Activated naive CD4-positive, alpha-beta T cell treated with anti-CD3 and anti-CD28 coated beads for 36 hours (primary cell): ENCODE measurements at regions not wholly inside any gene's neighbourhood (a gene's known extent, or its start where the extent isn't known, plus 50 kb on each side); places are given as distances from the start of the nearest gene placed in this dataset.
"Not testable (repeated sequence)": the region's sequence is repeated elsewhere in the genome, so short reads cannot be mapped to it uniquely, and the experiment has no call there.

Experiments
- CTCF ChIA-PET: fragments of 350-600 bp; sonication (Branson Sonifier 250); formaldehyde crosslinking; loops from one replicate; lab custom pipeline; 2021; ENCODE audit warnings: antibody characterized with exemption; lab: Charles Lee
- DNase-seq: peaks from one replicate; pipeline ENCODE4 v3.0.0-alpha.2; 2020
- H3K27ac Mint-ChIP-seq: one replicate; pipeline ENCODE4 v1.8.0; 2021; ENCODE audit warnings: mild to moderate bottlenecking, mixed read lengths
- H3K27me3 Mint-ChIP-seq: one replicate; pipeline ENCODE4 v1.8.0; 2021; ENCODE audit warnings: low read depth, mixed read lengths
- H3K36me3 Mint-ChIP-seq: one replicate; pipeline ENCODE4 v1.8.0; 2021; ENCODE audit warnings: low read depth, mixed read lengths
- H3K4me1 Mint-ChIP-seq: one replicate; pipeline ENCODE4 v1.8.0; 2021; ENCODE audit warnings: low read depth, mixed read lengths
- H3K4me3 Mint-ChIP-seq: one replicate; pipeline ENCODE4 v1.8.0; 2021; ENCODE audit warnings: mild to moderate bottlenecking, moderate library complexity, mixed read lengths
- H3K9me3 Mint-ChIP-seq: one replicate; pipeline ENCODE4 v1.8.0; 2021; ENCODE audit warnings: mixed read lengths
- intact Hi-C: fragments of 100-400 bp; cut with micrococcal nuclease; formaldehyde crosslinking; loops from one replicate; pipeline ENCODE4 v1.15.1; 2023

- CTCF ChIA-PET, H3K4me1 Mint-ChIP-seq, H3K27ac Mint-ChIP-seq, DNase-seq, intact Hi-C loops, H3K4me3 Mint-ChIP-seq, H3K27me3 Mint-ChIP-seq: not testable (repeated sequence)
- Mint-ChIP-seq H3K36me3 (peaks cover 65% of the 10 kb centered on the region), H3K9me3 (peaks cover 73% of the 10 kb centered on the region)
Observed at GRCh38 chr9:40916399-40916783, 212.1 kb downstream of the FOXD4L6 start.

GRCh38 chr9:40915660-40916398 lies 212.7 kb downstream of the FOXD4L6 start:
- peaks cover 65% of the 10 kb centered on the region for H3K36me3 Mint-ChIP-seq

GRCh38 chr9:40914772-40915659 lies 213.5 kb downstream of the FOXD4L6 start:
- H3K27me3 Mint-ChIP-seq: peaks cover 7% of the 10 kb centered on the region
- DNase-seq: no peak
- peaks cover 76% of the 10 kb centered on the region for H3K9me3 Mint-ChIP-seq
- intact Hi-C loops: no loop called here
- no peaks in the 10 kb centered on the region for H3K4me1 Mint-ChIP-seq
- CTCF ChIA-PET: no interaction called here
- H3K36me3 Mint-ChIP-seq: peaks cover 63% of the 10 kb centered on the region
- no peak overlapping the region for H3K4me3 Mint-ChIP-seq
- H3K27ac Mint-ChIP-seq: no peak overlapping the region

More at GRCh38 chr9:40915660-40916398, 212.7 kb downstream of the FOXD4L6 start:
- H3K4me1 Mint-ChIP-seq, CTCF ChIA-PET, intact Hi-C loops, H3K27me3 Mint-ChIP-seq, DNase-seq, H3K27ac Mint-ChIP-seq, H3K4me3 Mint-ChIP-seq: not testable (repeated sequence)
- peaks cover 78% of the 10 kb centered on the region for H3K9me3 Mint-ChIP-seq

DNA sequence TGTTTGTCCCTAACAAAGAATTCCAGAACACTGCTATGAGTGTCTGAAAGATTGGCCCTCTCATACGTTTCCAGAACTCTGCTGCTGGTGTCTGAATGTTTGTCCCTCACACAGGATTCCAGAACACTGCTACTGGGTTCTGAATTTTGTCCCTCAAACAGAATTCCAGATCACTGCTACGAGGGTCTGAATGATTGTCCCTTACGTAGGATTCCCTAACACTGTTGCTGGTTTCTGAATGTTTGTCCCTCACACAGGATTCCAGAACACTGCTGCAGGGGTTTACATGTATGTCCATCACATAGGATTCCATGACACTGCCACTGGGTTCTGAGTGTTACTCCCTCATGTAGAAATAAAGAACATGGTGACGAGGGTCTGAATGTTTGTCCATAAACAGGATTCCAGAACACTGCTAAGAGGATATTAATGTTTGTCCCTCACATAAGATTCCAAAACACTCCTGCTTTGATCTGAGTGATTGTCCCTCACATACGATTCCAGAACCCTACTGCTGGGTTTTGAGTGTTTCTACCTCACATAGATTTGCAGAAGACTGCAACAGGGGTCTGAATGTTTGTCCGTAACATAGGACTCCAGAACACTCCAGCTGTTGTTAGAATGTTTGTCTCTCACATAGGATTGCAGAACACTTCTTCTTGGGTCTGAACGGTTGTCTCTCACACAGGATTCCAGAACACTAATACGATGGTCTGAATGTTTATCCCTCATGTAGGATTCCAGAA lies 214.4 kb downstream of the FOXD4L6 start:
- intact Hi-C loops: no loop called here
- Mint-ChIP-seq H3K9me3 (peaks cover 73% of the 10 kb centered on the region), H3K27ac (no peak overlapping the region), H3K27me3 (peaks cover 7% of the 10 kb centered on the region), H3K36me3 (peaks cover 59% of the 10 kb centered on the region), H3K4me1 (no peaks in the 10 kb centered on the region), H3K4me3 (no peak overlapping the region)
- CTCF ChIA-PET: no interaction called here
- DNase-seq: no peak

DNA sequence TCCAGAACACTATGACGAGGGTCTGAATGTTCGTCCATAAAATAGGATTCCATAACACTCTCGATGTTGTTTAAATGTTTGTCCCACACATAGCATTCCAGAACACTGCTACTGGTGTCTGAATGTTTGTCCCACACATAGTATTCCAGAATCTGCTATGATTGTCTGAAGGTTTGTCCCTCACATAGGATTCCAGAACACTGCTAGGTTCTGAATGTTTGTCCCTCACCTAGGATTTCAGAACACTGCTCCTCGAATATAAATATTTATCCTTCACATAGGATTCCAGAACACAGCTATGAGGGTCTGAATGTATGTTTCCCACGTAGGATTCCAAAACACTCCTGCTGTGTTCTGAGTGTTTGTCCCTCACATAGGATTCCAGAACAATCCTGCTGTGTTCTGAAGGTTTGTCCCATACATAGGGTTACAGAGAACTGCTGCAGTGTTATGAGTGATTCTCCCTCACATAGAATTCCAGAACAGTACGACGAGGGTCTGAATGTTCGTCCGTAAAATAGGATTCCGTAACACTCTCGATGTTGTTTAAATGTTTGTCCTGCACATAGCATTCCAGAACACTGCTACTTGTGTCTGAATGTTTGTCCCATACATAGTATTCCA lies 215.3 kb downstream of the FOXD4L6 start:
- CTCF ChIA-PET: no interaction called here
- Mint-ChIP-seq H3K27me3 (peaks cover 7% of the 10 kb centered on the region), H3K4me3 (no peak overlapping the region), H3K27ac (no peak overlapping the region), H3K36me3 (peaks cover 53% of the 10 kb centered on the region), H3K9me3 (peaks cover 73% of the 10 kb centered on the region), H3K4me1 (no peaks in the 10 kb centered on the region)
- intact Hi-C loops: no loop called here
- DNase-seq: no peak

- DNase-seq, H3K4me1 Mint-ChIP-seq, H3K27me3 Mint-ChIP-seq, H3K4me3 Mint-ChIP-seq, H3K27ac Mint-ChIP-seq, intact Hi-C loops, CTCF ChIA-PET: not testable (repeated sequence)
- peaks cover 74% of the 10 kb centered on the region for H3K9me3 Mint-ChIP-seq
- H3K36me3 Mint-ChIP-seq: peaks cover 52% of the 10 kb centered on the region
Observed at GRCh38 chr9:40912679-40913078, 215.8 kb downstream of the FOXD4L6 start.

DNA sequence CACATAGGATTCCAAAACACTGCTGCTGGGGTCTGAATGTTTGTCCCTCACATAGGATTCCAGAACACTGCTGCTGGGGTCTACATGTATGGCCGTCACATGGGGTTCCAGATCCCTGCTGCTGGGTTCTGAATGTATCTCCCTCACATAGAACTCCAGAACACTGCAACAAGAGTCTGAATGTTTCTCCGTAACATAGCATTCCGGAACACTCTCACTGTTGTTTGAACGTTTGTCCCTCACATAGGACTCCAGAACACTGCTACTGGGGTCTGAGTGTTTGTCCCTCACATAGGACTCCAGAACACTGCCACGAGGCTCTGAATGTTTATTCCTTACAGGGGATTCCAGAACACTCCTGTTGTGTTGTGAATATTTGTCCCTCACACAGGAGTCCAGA lies 216.8 kb downstream of the FOXD4L6 start:
- no peaks in the 10 kb centered on the region for H3K4me1 Mint-ChIP-seq
- peaks cover 78% of the 10 kb centered on the region for H3K9me3 Mint-ChIP-seq
- intact Hi-C loops: no loop called here
- H3K36me3 Mint-ChIP-seq: peaks cover 48% of the 10 kb centered on the region
- no peak overlapping the region for H3K27ac Mint-ChIP-seq
- H3K4me3 Mint-ChIP-seq: no peak overlapping the region
- no peak for DNase-seq
- CTCF ChIA-PET: no interaction called here
- H3K27me3 Mint-ChIP-seq: peaks cover 7% of the 10 kb centered on the region

DNA sequence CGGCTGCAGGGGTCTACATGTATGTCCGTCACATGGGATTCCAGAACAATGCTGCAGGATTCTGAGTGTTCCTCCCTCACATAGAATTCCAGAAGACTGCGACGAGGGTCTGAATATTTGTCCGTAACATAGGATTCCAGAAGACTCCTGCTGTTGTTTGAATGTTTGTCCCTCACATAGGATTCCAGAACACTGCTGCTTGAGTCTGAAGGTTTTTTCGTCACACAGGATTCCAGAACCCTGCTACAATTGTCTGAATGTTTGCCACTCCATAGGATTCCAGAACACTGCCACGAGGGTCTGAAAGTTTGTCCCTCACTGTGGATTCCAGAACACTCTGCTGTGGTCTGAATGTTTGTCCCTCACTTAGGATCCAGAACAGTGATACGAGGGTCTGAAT lies 217.5 kb downstream of the FOXD4L6 start:
- H3K4me1 Mint-ChIP-seq, intact Hi-C loops, H3K27me3 Mint-ChIP-seq, H3K4me3 Mint-ChIP-seq, H3K27ac Mint-ChIP-seq, DNase-seq, CTCF ChIA-PET: not testable (repeated sequence)
- peaks cover 42% of the 10 kb centered on the region for H3K36me3 Mint-ChIP-seq
- peaks cover 79% of the 10 kb centered on the region for H3K9me3 Mint-ChIP-seq

DNA sequence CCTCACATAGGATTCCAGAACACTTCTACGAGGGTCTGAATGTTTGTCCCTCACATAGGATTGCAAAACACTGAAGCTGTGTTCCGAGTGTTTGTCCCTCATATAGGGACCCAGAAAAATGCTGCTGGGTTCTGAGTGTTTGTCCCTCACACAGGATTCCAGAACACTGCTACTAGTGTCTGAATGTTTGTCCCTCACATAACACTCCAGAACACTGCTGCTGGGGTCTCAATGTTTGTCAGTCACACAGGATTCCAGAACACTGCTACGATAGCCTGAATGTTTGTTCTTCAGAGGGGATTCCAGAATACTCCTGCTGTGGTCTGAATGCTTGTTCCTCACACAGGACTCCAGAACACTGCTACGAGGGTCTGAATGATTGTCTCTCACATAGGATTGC lies 218.7 kb downstream of the FOXD4L6 start:
- CTCF ChIA-PET: no interaction called here

DNA sequence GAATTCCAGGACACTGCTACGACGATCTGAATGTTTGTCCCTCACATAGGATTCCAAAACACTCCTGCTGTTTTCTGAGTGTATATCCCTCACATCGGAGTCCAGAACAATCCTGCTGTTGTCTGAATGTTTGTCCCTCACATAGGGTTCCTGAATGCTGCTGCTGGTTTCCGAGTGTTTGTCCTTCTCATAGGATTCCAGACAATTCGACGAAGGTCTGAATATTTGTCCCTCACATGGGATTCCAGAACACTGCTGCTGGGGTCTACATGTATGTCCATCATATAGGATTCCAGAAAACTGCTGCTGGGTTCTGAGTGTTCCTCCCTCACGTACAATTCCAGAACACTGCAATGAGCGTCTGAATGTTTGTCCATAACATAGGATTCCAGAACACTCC lies 219.4 kb downstream of the FOXD4L6 start:
- H3K9me3 Mint-ChIP-seq: peaks cover 79% of the 10 kb centered on the region
- H3K36me3 Mint-ChIP-seq: peaks cover 42% of the 10 kb centered on the region
- H3K4me3 Mint-ChIP-seq, CTCF ChIA-PET, DNase-seq, H3K27ac Mint-ChIP-seq, H3K27me3 Mint-ChIP-seq, H3K4me1 Mint-ChIP-seq, intact Hi-C loops: not testable (repeated sequence)

More for the DNA sequence above, 218.7 kb downstream of the FOXD4L6 start:
- H3K4me3 Mint-ChIP-seq: no peak overlapping the region
- H3K27me3 Mint-ChIP-seq: peaks cover 6% of the 10 kb centered on the region
- no peak for DNase-seq
- no peak overlapping the region for H3K27ac Mint-ChIP-seq
- intact Hi-C loops: no loop called here
- peaks cover 79% of the 10 kb centered on the region for H3K9me3 Mint-ChIP-seq
- H3K4me1 Mint-ChIP-seq: no peaks in the 10 kb centered on the region
- H3K36me3 Mint-ChIP-seq: peaks cover 42% of the 10 kb centered on the region

DNA sequence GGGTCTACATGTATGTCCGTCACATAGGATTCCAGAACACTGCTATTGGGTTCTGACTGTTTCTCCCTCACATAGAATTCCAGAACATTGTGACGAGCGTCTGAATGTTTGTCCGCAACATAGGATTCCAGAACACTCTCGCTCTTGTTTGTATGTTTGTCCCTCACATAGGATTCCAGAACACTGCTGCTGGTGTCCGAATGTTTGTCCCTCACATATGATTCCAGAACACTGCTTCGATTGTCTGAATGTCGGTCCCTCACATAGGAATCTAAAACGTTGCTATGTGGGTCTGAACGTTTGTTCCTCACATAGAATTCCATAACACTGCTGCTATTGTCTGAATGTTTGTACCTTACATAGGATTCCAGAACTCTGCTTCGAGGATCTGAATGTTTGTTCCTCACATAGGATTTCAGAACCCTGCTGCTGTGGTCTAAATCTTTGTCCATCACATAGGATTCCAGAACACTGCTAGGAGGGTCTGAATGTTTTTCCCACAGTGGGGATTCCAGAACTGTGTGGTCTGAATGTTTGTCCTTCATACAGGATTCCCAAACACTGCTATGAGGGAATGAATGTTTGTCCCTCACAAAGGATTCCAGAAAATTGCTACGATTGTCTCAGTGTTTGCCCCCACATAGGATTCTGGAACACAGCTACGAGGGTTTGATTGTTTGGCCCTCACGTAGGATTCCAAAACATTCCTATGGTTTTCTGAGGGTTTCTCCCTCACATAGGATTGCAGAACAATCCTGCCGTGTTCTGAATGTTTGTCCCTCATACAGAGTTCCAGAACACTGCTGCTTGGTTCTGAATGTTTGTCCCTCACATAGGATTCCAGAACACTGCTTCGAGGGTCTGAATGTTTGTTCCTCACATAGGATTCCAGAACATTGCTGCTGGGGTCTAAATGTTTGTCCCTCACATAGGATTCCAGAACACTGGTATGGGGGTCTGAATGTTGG lies 220.5 kb downstream of the FOXD4L6 start:
- no peak for DNase-seq
- no peak overlapping the region for H3K4me3 Mint-ChIP-seq
- CTCF ChIA-PET: no interaction called here
- intact Hi-C loops: no loop called here
- peaks cover 82% of the 10 kb centered on the region for H3K9me3 Mint-ChIP-seq
- peaks cover 46% of the 10 kb centered on the region for H3K36me3 Mint-ChIP-seq
- peaks cover 1% of the 10 kb centered on the region for H3K27me3 Mint-ChIP-seq
- H3K27ac Mint-ChIP-seq: no peak overlapping the region
- no peaks in the 10 kb centered on the region for H3K4me1 Mint-ChIP-seq
